HTR-8/SVneo (cell line): ENCODE measurements at regions not wholly inside any gene's neighbourhood (a gene's known extent, or its start where the extent isn't known, plus 50 kb on each side); places are given as distances from the start of the nearest gene placed in this dataset.
"Not testable (repeated sequence)": the region's sequence is repeated elsewhere in the genome, so short reads cannot be mapped to it uniquely, and the experiment has no call there.

Experiments used
- DNase-seq: peaks from one replicate; pipeline ENCODE4 v3.0.0; 2011; ENCODE audit warnings: low spot score, mixed read lengths; ENCODE audit not compliant: insufficient read length
- FAIRE-seq: peaks from 2 replicates; lab custom pipeline; 2011; peaks lifted over from hg19 to GRCh38; lab: Jason Lieb, UNC

- not testable (repeated sequence) for DNase-seq, FAIRE-seq
Observed at GRCh38 chrX:79026742-79027141, 81.6 kb downstream of the P2RY10 start.

DNA sequence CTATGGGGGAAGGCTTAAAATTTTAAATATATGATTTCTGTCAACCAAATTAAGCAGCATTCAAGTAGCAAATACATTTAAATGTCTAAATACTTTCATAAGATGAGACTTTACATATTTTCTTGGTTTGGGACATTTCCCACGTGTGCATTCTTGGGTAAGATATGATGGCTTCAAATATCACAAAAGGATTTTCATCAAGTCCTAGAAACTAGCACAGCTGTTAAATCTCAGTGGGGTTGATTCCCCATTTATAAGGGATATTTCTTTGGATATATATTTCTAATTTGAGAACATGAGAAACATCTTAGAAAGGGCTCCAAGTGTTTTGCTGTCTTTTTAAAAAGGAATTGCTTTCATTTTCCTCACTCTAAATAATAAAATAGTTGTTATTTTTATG, 90.2 kb downstream of the P2RY10 start:
- FAIRE-seq (no peak), DNase-seq (no peak)

GRCh38 chrX:79036157-79036880, 91.1 kb downstream of the P2RY10 start:
- DNase-seq (no peak), FAIRE-seq (no peak)

- FAIRE-seq (no peak), DNase-seq (no peak)
Observed at GRCh38 chrX:79065696-79066095, 78.8 kb upstream of the GPR174 start.

- DNase-seq: no peak
- no peak for FAIRE-seq
Observed at GRCh38 chrX:79078114-79078513, 66.4 kb upstream of the GPR174 start.

DNA sequence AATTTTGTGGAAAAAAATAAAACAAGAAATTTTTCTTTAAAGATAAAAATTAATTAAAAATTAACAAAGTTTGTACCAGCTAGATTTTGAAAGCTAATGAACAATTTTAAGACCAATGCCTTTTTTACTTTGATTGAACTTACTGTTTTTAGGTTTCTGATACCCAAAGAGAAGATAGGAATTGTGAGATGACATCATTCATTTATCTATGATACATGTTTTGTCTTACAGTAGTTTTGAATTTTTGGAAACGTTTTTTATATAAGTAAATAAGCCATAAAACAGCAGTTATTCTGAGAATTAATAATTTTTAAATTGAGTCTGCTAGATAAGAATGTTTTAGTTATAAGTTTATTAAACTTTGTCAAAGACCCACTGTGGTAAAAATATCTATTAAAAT, 65.0 kb upstream of the GPR174 start:
- FAIRE-seq (no peak), DNase-seq (no peak)

DNA sequence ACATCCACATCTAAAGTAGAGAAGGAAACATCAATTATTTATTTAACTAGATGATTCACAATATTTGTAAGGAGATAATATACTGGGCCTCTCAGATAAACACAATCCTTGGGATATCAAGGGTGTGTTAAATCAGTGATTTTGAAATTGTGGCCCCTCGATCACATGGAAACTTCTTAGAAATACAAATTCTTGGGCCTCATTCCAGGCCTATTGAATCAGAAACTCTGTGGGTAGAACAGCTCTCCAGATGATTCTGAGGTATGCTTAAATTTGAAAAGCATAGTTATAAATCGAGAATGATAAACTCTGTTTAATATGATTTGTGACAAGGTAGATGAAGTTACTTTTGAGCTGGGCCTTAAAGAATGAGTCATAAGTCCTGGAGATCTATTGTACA, 64.3 kb upstream of the GPR174 start:
- FAIRE-seq (no peak), DNase-seq (no peak)

GRCh38 chrX:79081895-79082512, 62.5 kb upstream of the GPR174 start:
- peak; percentile 52 for DNase-seq
- peak; percentile 52 for FAIRE-seq

DNA sequence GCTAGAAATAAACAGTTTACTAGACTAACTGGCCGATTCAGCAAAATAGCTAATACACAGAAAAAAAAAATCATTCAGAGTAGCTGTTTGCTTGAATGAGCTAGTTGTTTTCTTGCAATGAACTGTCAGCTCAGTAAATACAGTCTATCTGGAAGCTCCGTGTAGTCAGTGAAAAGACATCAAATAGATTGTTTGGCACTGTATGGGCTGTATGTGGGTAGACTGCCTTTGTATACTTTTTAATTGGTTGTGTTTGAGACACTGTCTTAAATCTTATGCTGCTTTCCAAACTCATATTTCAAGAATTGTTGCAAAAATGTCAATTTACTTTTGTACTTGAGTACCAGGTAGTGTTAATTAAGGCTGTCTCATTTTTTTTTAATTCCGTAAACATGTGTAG, 61.6 kb upstream of the GPR174 start:
- FAIRE-seq: no peak
- DNase-seq: no peak

GRCh38 chrX:79084923-79085322, 59.6 kb upstream of the GPR174 start:
- peak; percentile 26 for FAIRE-seq

GRCh38 chrX:79089896-79090584, 54.4 kb upstream of the GPR174 start:
- FAIRE-seq: peak; percentile 9
- no peak for DNase-seq

More at GRCh38 chrX:79084923-79085322, 59.6 kb upstream of the GPR174 start:
- no peak for DNase-seq

GRCh38 chrX:79094075-79094832, 50.2 kb upstream of the GPR174 start:
- DNase-seq: no peak
- FAIRE-seq: no peak
